IMR-90 (cell line): ENCODE measurements at regions not wholly inside any gene's neighbourhood (a gene's known extent, or its start where the extent isn't known, plus 50 kb on each side); places are given as distances from the start of the nearest gene placed in this dataset.

ENCODE experiments used
- ATAC-seq: fragments of 200-7000 bp; cut with Tn5 transposase; 2 replicates; pipeline ENCODE4 v1.9.1; 2020; ENCODE audit warnings: low read depth, mild to moderate bottlenecking, moderate library complexity
- BruUV-seq: library from RNA; stranded (reverse); fragments of 400-500 nt; replicated peaks from 2 replicates; lab custom pipeline; 2021; lab: Mats Ljungman, UMichigan
- CTCF ChIA-PET: fragments of 300-600 bp; formaldehyde crosslinking; extraction: SDS; loops from one replicate; lab custom pipeline; 2021; ENCODE audit warnings: antibody characterized with exemption; lab: Yijun Ruan, JAX
- POLR2A ChIA-PET: fragments of 300-600 bp; sonication (Branson Sonifier 250); formaldehyde crosslinking; loops from one replicate; lab custom pipeline; 2022; ENCODE audit warnings: antibody characterized with exemption; ENCODE audit not compliant: unreplicated experiment; lab: Charles Lee
- DNase-seq: peaks from one replicate; pipeline ENCODE4 v3.0.0; 2013
- H2AFZ ChIP-seq: replicated peaks from 2 replicates; pipeline ENCODE3; 2013; ENCODE audit warnings: low read length, mild to moderate bottlenecking; ENCODE audit not compliant: poor library complexity
- H2AK5ac ChIP-seq: 2 replicates; pipeline ENCODE4 v1.6.1; 2013; ENCODE audit warnings: low read depth, low read length, inconsistent platforms
- H2AK9ac ChIP-seq: replicated peaks from 2 replicates; pipeline ENCODE3; 2013; ENCODE audit warnings: mild to moderate bottlenecking, low read depth, low read length, moderate library complexity; ENCODE audit not compliant: poor library complexity
- H2BK120ac ChIP-seq: 2 replicates; pipeline ENCODE4 v1.6.1; 2013; ENCODE audit warnings: low read depth, low read length, inconsistent platforms
- H2BK15ac ChIP-seq: 3 replicates; pipeline ENCODE4 v1.6.1; 2013; ENCODE audit warnings: low read depth, low read length, inconsistent platforms
- H2BK20ac ChIP-seq: 2 replicates; pipeline ENCODE4 v1.6.1; 2013; ENCODE audit warnings: low read depth, mild to moderate bottlenecking, inconsistent platforms, low read length, moderate library complexity
- H2BK5ac ChIP-seq: 2 replicates; pipeline ENCODE4 v1.6.1; 2013; ENCODE audit warnings: mild to moderate bottlenecking, low read depth, low read length, inconsistent platforms; ENCODE audit not compliant: poor library complexity, severe bottlenecking
- H3K14ac ChIP-seq: replicated peaks from 2 replicates; pipeline ENCODE4 v1.6.1; 2013; ENCODE audit warnings: low read depth, low read length, inconsistent platforms
- H3K18ac ChIP-seq: 2 replicates; pipeline ENCODE4 v1.6.1; 2013; ENCODE audit warnings: low read depth, low read length, control low read depth
- H3K23ac ChIP-seq: 2 replicates; pipeline ENCODE4 v1.6.1; 2013; ENCODE audit warnings: low read depth, low read length, inconsistent platforms
- H3K27ac ChIP-seq: 2 replicates; pipeline ENCODE4 v1.5.1; 2013; ENCODE audit warnings: mild to moderate bottlenecking, control low read depth, low read length; ENCODE audit not compliant: insufficient read depth
- H3K27me3 ChIP-seq: 2 replicates; pipeline ENCODE4 v1.6.1; 2013; ENCODE audit warnings: low read length; ENCODE audit not compliant: control insufficient read depth, insufficient read depth
- H3K36me3 ChIP-seq: 2 replicates; pipeline ENCODE4 v1.6.1; 2013; ENCODE audit warnings: low read length, mixed read lengths; ENCODE audit not compliant: control insufficient read depth, insufficient read depth
- H3K4ac ChIP-seq: 2 replicates; pipeline ENCODE4 v1.6.1; 2013; ENCODE audit warnings: low read depth, low read length, inconsistent platforms
- H3K4me1 ChIP-seq: 2 replicates; pipeline ENCODE4 v1.6.1; 2013; ENCODE audit warnings: low read length, mixed read lengths; ENCODE audit not compliant: control insufficient read depth, insufficient read depth
- H3K4me2 ChIP-seq: 2 replicates; pipeline ENCODE4 v1.6.1; 2013; ENCODE audit warnings: low read depth, mild to moderate bottlenecking, control low read depth, low read length, moderate library complexity
- H3K4me3 ChIP-seq: 2 replicates; pipeline ENCODE4 v1.5.1; 2013; ENCODE audit warnings: low read depth, mild to moderate bottlenecking, control low read depth, low read length, moderate library complexity; ENCODE audit not compliant: insufficient read depth
- H3K56ac ChIP-seq: 2 replicates; pipeline ENCODE4 v1.6.1; 2013; ENCODE audit warnings: low read length, inconsistent platforms; ENCODE audit not compliant: insufficient read depth; ENCODE audit errors: extremely low read depth
- H3K79me1 ChIP-seq, 2 experiments: 2 replicates each; pipeline ENCODE4 v1.6.1; 2013; ENCODE audit warnings: low read length in 2 of 2, inconsistent platforms in 1 of 2, low read depth in 1 of 2
- H3K9ac ChIP-seq: 2 replicates; pipeline ENCODE4 v1.6.1; 2013; ENCODE audit warnings: low read depth, low read length, control low read depth
- H3K9me1 ChIP-seq: 2 replicates; pipeline ENCODE4 v1.6.1; 2013; ENCODE audit warnings: low read length, inconsistent platforms; ENCODE audit not compliant: insufficient read depth
- H3K9me3 ChIP-seq: 2 replicates; pipeline ENCODE4 v1.6.1; 2013; ENCODE audit warnings: low read length; ENCODE audit not compliant: control insufficient read depth, insufficient read depth
- H4K20me1 ChIP-seq: 2 replicates; pipeline ENCODE4 v1.6.1; 2013; ENCODE audit warnings: low read length, inconsistent platforms; ENCODE audit not compliant: insufficient read depth
- H4K5ac ChIP-seq: 2 replicates; pipeline ENCODE4 v1.6.1; 2013; ENCODE audit warnings: mild to moderate bottlenecking, low read depth, low read length, control low read depth
- H4K8ac ChIP-seq, 2 experiments: 2 replicates each; pipeline ENCODE4 v1.6.1; 2013; ENCODE audit warnings: low read depth in 2 of 2, low read length in 2 of 2, control low read depth in 1 of 2, inconsistent platforms in 1 of 2
- H4K91ac ChIP-seq: 2 replicates; pipeline ENCODE4 v1.6.1; 2013; ENCODE audit warnings: low read depth, low read length, inconsistent platforms; ENCODE audit not compliant: insufficient read depth
- BHLHE40 ChIP-seq: fragments of 150-350 bp; IDR thresholded peaks from 2 replicates; pipeline ENCODE4 v1.6.1; 2016; ENCODE audit warnings: mild to moderate bottlenecking, low read depth, low read length
- CEBPB ChIP-seq: IDR thresholded peaks from 2 replicates; pipeline ENCODE4 v1.6.1; 2012; ENCODE audit warnings: low read depth, low read length, improper control_type of control experiment
- CHD1 ChIP-seq: IDR thresholded peaks from 2 replicates; pipeline ENCODE4 v1.6.1; 2012; ENCODE audit warnings: low read depth, low read length, improper control_type of control experiment
- MXI1 ChIP-seq: IDR thresholded peaks from 2 replicates; pipeline ENCODE4 v1.6.1; 2012; ENCODE audit warnings: low read depth, mild to moderate bottlenecking, low read length, moderate library complexity, borderline replicate concordance
- POLR2A ChIP-seq: IDR thresholded peaks from 2 replicates; pipeline ENCODE4 v1.6.1; 2012; ENCODE audit warnings: mild to moderate bottlenecking, low read depth, low read length
- RCOR1 ChIP-seq: IDR thresholded peaks from 2 replicates; pipeline ENCODE4 v1.6.1; 2012; ENCODE audit warnings: mild to moderate bottlenecking, low read length, improper control_type of control experiment; ENCODE audit not compliant: insufficient replicate concordance
- SMC3 ChIP-seq: fragments of 150-350 bp; IDR thresholded peaks from 2 replicates; pipeline ENCODE4 v1.6.1; 2016; ENCODE audit warnings: low read depth, mild to moderate bottlenecking, antibody characterized with exemption, low read length, moderate library complexity
- WGBS, 2 experiments: methylation state at CpG; one replicate each; pipeline versions ENCODE4 v1.1.5 to v1.1.7; 2013; ENCODE audit warnings: missing lambda C conversion rate in 2 of 2; ENCODE audit not compliant: insufficient read length in 1 of 2; ENCODE audit errors: extremely low coverage in 2 of 2; 5-methylcytosine and 5-hydroxymethylcytosine counted together
- dilution Hi-C: fragments of 300-500 bp; cut with HindIII; formaldehyde crosslinking; loops from one replicate; pipeline ENCODE4 v1.14.3; 2018; ENCODE audit warnings: low sequenced_read_pairs; ENCODE audit not compliant: unreplicated experiment
- in situ Hi-C: fragments of 300-500 bp; cut with MboI; formaldehyde crosslinking; loops from 3 replicates; pipeline ENCODE4 v1.14.3; 2019; ENCODE audit warnings: low sequenced_read_pairs, inconsistent platforms, mixed read lengths
- intact Hi-C: fragments of 100-400 bp; cut with micrococcal nuclease; formaldehyde crosslinking; loops from 2 replicates; pipeline ENCODE4 v1.10.0; 2022
- TF ChIP-seq, protein P1 (sequence below): fragments of 150-350 bp; IDR thresholded peaks from 2 replicates; pipeline ENCODE4 v1.6.1; 2016; ENCODE audit warnings: low read depth, mild to moderate bottlenecking, low read length, moderate library complexity, borderline replicate concordance

DNA sequence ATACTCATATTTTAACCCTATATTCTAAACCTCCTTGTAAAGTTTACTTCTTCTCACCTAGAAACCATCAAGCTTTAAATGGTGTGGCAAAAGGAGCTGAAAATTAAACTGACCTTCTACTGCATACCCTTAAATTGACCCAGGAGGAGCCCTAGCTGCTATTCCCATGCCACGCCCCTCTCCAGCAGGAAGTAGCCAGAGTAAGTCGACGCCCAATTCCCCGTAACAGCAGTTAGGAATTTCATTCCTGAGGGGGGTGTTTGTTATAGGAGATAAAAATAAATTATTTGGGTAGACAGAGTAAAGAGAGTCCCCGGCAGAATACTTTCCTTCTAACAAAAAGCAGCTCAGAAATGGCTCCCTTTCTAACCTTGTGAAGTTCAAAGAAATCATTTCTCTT is 111.8 kb upstream of the FAM174A start:
- intact Hi-C loops: no loop called here
- ATAC-seq (no peak), DNase-seq (no peak)
- ChIA-PET POLR2A (no interaction called here), CTCF (no interaction called here)
- no peaks in the 10 kb centered on the region for H4K20me1 ChIP-seq
- H3K27me3 ChIP-seq: no peaks in the 10 kb centered on the region
- H3K79me1 ChIP-seq: no peaks in the 10 kb centered on the region
- no peak overlapping the region for H4K91ac ChIP-seq
- H3K4ac ChIP-seq: no peak overlapping the region
- no CpG with 5 or more reads among the region's 5 CpGs for WGBS, 2 experiments
- no peaks in the 10 kb centered on the region for H3K36me3 ChIP-seq
- no peak overlapping the region for H3K4me2 ChIP-seq
- no peak overlapping the region for H3K18ac ChIP-seq
- H3K14ac ChIP-seq: no peak overlapping the region
- no peak overlapping the region for H2BK120ac ChIP-seq
- H3K9me1 ChIP-seq: no peaks in the 10 kb centered on the region
- H2BK15ac ChIP-seq: no peak overlapping the region
- H2BK5ac ChIP-seq: no peak overlapping the region
- no peak overlapping the region for H3K9ac ChIP-seq
- no peak overlapping the region for H3K23ac ChIP-seq
- H3K4me1 ChIP-seq: no peaks in the 10 kb centered on the region
- H2AFZ ChIP-seq: no peak overlapping the region
- dilution Hi-C loops: no loop called here
- H2BK20ac ChIP-seq: no peak overlapping the region
- no peak overlapping the region for H3K56ac ChIP-seq
- no peak overlapping the region for H4K8ac ChIP-seq
- H2AK5ac ChIP-seq: no peak overlapping the region
- in situ Hi-C loops: no loop called here
- BruUV-seq: no TSS peak
- H3K9me3 ChIP-seq: no peaks in the 10 kb centered on the region
- no peak overlapping the region for H3K27ac ChIP-seq
- H4K5ac ChIP-seq: no peak overlapping the region
- H3K4me3 ChIP-seq: no peak overlapping the region
- no peak overlapping the region for H2AK9ac ChIP-seq
- TF ChIP-seq MXI1 (no peak), BHLHE40 (no peak), CHD1 (no peak), POLR2A (no peak), RCOR1 (no peak), CEBPB (no peak), SMC3 (no peak)
- TF ChIP-seq, protein P1, sequence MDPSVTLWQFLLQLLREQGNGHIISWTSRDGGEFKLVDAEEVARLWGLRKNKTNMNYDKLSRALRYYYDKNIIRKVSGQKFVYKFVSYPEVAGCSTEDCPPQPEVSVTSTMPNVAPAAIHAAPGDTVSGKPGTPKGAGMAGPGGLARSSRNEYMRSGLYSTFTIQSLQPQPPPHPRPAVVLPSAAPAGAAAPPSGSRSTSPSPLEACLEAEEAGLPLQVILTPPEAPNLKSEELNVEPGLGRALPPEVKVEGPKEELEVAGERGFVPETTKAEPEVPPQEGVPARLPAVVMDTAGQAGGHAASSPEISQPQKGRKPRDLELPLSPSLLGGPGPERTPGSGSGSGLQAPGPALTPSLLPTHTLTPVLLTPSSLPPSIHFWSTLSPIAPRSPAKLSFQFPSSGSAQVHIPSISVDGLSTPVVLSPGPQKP: no peak
